Nephron (organoid): ENCODE measurements at regions not wholly inside any gene's neighbourhood (a gene's known extent, or its start where the extent isn't known, plus 50 kb on each side); places are given as distances from the start of the nearest gene placed in this dataset.

Experiments used
- H3K27ac Mint-ChIP-seq, 3 experiments: 2 replicates each; pipeline ENCODE4 v1.8.0; 2020; ENCODE audit warnings: mixed read lengths in 3 of 3, mild to moderate bottlenecking in 2 of 3, moderate library complexity in 1 of 3
- H3K27me3 Mint-ChIP-seq: 2 replicates; pipeline ENCODE4 v1.8.0; 2021; ENCODE audit warnings: low read depth, mild to moderate bottlenecking, moderate library complexity, mixed read lengths
- H3K36me3 Mint-ChIP-seq: 2 replicates; pipeline ENCODE4 v1.8.0; 2020; ENCODE audit warnings: low read depth, mixed read lengths
- H3K4me1 Mint-ChIP-seq: 2 replicates; pipeline ENCODE4 v1.8.0; 2020; ENCODE audit warnings: mixed read lengths
- H3K4me3 Mint-ChIP-seq, 3 experiments: 2 replicates each; pipeline ENCODE4 v1.8.0; 2020; ENCODE audit warnings: mild to moderate bottlenecking in 3 of 3, mixed read lengths in 3 of 3, moderate library complexity in 2 of 3
- H3K9me3 Mint-ChIP-seq: 2 replicates; pipeline ENCODE4 v1.8.0; 2020; ENCODE audit warnings: mixed read lengths
- TF ChIP-seq, protein P1 (sequence below), 3 experiments: fragments of 200-600 bp; sonication (generic); IDR thresholded peaks; one replicate each; pipeline ENCODE4 v1.5.0; 2021; ENCODE audit warnings: antibody characterized with exemption in 3 of 3; ENCODE audit not compliant: unreplicated experiment in 3 of 3

- H3K27ac Mint-ChIP-seq = no peak overlapping the region
- H3K27me3 Mint-ChIP-seq = no peaks in the 10 kb centered on the region
- TF ChIP-seq, protein P1, sequence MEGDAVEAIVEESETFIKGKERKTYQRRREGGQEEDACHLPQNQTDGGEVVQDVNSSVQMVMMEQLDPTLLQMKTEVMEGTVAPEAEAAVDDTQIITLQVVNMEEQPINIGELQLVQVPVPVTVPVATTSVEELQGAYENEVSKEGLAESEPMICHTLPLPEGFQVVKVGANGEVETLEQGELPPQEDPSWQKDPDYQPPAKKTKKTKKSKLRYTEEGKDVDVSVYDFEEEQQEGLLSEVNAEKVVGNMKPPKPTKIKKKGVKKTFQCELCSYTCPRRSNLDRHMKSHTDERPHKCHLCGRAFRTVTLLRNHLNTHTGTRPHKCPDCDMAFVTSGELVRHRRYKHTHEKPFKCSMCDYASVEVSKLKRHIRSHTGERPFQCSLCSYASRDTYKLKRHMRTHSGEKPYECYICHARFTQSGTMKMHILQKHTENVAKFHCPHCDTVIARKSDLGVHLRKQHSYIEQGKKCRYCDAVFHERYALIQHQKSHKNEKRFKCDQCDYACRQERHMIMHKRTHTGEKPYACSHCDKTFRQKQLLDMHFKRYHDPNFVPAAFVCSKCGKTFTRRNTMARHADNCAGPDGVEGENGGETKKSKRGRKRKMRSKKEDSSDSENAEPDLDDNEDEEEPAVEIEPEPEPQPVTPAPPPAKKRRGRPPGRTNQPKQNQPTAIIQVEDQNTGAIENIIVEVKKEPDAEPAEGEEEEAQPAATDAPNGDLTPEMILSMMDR (IDR thresholded peaks at IDR 0.05; ENCODE audit: unreplicated experiment in 3 of 3) = no peak
- no peaks in the 10 kb centered on the region for H3K36me3 Mint-ChIP-seq
- no peak overlapping the region for H3K4me3 Mint-ChIP-seq
- H3K4me1 Mint-ChIP-seq = no peaks in the 10 kb centered on the region
- H3K9me3 Mint-ChIP-seq = peaks cover 26% of the 10 kb centered on the region
Measured at GRCh38 chr7:131252976-131253375, 74.7 kb upstream of the MKLN1 start.

DNA sequence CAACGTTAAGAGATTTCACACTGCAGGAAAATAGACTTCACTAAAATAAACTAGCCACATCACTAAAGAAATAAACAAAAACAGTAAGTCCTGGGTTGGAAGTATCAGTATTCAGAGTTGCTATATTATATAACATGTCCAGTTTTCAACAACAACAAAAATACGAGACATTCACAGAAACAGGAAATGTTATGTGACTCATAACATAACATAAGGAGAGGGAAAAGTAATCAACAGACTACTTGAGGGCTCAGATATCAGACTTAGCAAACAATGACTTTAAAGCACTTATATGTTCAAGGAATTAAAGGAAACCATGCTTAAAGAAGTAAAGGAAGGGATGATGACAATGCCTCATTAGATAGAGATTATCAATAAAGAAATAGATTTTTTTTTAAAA lies 73.5 kb upstream of the MKLN1 start:
- Mint-ChIP-seq H3K27ac (no peak overlapping the region), H3K27me3 (no peaks in the 10 kb centered on the region), H3K9me3 (peaks cover 26% of the 10 kb centered on the region), H3K4me3 (no peak overlapping the region), H3K4me1 (no peaks in the 10 kb centered on the region), H3K36me3 (no peaks in the 10 kb centered on the region)
- TF ChIP-seq, protein P1 (IDR thresholded peaks at IDR 0.05; ENCODE audit: unreplicated experiment in 3 of 3) = no peak

GRCh38 chr7:131255242-131255641 lies 72.4 kb upstream of the MKLN1 start:
- Mint-ChIP-seq H3K4me3 (no peak overlapping the region), H3K4me1 (no peaks in the 10 kb centered on the region), H3K36me3 (no peaks in the 10 kb centered on the region), H3K27me3 (no peaks in the 10 kb centered on the region), H3K27ac (no peak overlapping the region), H3K9me3 (peaks cover 26% of the 10 kb centered on the region)
- TF ChIP-seq, protein P1 (IDR thresholded peaks at IDR 0.05; ENCODE audit: unreplicated experiment in 3 of 3) = no peak

DNA sequence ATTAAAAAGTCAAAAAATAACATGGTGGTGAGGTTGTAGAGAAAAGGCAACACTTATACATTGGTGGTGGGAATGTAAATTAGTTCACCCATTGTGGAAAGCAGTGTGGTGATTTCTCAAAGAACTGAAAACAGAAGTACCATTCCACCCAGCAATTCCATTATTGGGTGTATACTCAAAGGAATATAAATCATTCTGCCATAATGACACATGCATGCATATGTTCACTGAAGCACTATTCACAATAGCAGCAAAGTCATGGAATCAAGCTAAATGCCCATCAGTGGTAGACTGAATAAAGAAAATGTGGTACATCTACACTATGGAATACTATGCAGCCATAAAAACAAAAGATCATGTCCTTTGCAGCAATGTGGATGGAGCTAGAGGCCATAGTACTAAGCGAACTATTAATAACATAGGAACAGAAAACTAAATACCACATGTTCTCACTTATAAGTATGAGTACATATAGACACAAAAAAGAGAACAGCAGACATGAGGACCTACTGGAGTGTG lies 66.1 kb upstream of the MKLN1 start:
- peaks cover 5% of the 10 kb centered on the region for H3K9me3 Mint-ChIP-seq
- H3K4me3 Mint-ChIP-seq = no peak overlapping the region
- no peak overlapping the region for H3K27ac Mint-ChIP-seq
- no peaks in the 10 kb centered on the region for H3K27me3 Mint-ChIP-seq
- no peaks in the 10 kb centered on the region for H3K4me1 Mint-ChIP-seq
- TF ChIP-seq, protein P1 (IDR thresholded peaks at IDR 0.05; ENCODE audit: unreplicated experiment in 3 of 3) = no peak
- no peaks in the 10 kb centered on the region for H3K36me3 Mint-ChIP-seq

DNA sequence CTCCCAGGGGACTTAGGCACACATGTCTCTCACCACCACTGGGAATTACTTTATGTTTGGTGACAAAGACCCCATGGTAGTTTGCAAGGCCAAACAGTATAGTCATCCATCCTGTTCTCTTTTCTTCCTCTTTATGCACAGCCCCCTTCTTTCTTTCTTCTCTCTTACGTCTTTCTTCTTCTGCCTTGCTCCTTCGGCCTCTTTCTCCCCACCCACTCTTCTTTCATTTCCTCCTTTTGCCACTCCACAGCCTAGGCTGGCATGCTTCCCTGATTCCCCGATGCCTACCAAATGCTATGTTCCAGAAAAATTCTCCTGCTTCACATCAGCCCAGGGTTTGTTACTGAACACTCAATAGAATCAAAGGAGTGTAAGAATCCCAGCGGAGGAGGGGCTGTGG lies 62.4 kb upstream of the MKLN1 start:
- Mint-ChIP-seq H3K36me3 (no peaks in the 10 kb centered on the region), H3K27ac (no peak overlapping the region), H3K4me1 (no peaks in the 10 kb centered on the region), H3K9me3 (peaks cover 4% of the 10 kb centered on the region), H3K27me3 (no peaks in the 10 kb centered on the region), H3K4me3 (no peak overlapping the region)
- TF ChIP-seq, protein P1 (IDR thresholded peaks at IDR 0.05; ENCODE audit: unreplicated experiment in 3 of 3) = no peak

DNA sequence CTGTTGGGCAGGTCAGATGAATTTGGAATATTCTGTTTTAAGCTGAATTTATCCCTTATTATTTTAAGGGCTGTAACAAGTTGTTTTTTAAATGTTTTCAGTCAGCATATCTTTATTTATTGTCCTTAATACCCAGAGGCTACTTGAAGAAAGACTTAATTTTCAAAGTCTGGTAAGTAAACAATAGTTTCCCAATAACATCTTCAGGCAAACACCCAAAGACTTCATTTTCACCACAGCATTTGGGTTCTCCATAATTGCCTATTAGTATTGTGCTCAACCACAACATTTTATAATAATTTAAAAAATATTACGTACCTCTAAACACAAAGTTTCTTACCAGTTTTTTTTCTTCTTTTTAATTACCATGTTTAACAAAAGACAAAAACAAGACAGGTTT lies 60.0 kb upstream of the MKLN1 start:
- Mint-ChIP-seq H3K36me3 (no peaks in the 10 kb centered on the region), H3K9me3 (peaks cover 3% of the 10 kb centered on the region), H3K4me3 (no peak overlapping the region), H3K27ac (no peak overlapping the region), H3K4me1 (no peaks in the 10 kb centered on the region), H3K27me3 (no peaks in the 10 kb centered on the region)
- TF ChIP-seq, protein P1 (IDR thresholded peaks at IDR 0.05; ENCODE audit: unreplicated experiment in 3 of 3) = no peak
